A673 (cell line): ENCODE measurements at regions not wholly inside any gene's neighbourhood (a gene's known extent, or its start where the extent isn't known, plus 50 kb on each side); places are given as distances from the start of the nearest gene placed in this dataset.

Source experiments
- EZH2 ChIP-seq: fragments of 200-600 bp; sonication (generic); IDR thresholded peaks from 2 replicates; pipeline ENCODE4 v1.6.1; 2017; ENCODE audit warnings: borderline replicate concordance, low read depth, mild to moderate bottlenecking, mixed read lengths, antibody characterized with exemption, low read length; ENCODE audit not compliant: poor library complexity, severe bottlenecking
- TF ChIP-seq, protein P1 (sequence below): fragments of 300-800, 200-600 bp; sonication (generic); conservative IDR thresholded peaks from 2 replicates; pipeline ENCODE4 v1.5.1; 2017; ENCODE audit warnings: low read depth, mild to moderate bottlenecking, antibody characterized with exemption, low read length, moderate library complexity, mixed read lengths

DNA sequence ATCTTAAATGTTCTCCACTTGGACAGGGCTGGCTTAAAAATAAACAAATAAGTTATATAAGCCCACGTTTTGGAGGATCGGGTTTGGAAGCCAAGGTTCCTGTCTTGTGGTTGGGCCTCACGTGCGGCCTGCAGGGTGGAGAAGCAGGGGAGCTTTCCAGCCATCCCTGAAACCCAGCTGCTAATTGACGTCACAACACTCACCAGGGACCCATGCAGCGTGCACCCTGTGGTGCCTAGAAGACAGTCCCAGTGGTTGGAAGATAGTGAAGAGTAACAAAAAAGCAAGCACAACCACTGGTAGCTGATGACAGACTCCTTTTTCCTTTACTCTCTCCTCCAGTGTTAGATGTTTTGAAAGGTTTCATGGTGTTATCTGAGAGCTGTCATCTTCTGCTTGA, 142.0 kb upstream of the RBPJ start:
- TF ChIP-seq, protein P1, sequence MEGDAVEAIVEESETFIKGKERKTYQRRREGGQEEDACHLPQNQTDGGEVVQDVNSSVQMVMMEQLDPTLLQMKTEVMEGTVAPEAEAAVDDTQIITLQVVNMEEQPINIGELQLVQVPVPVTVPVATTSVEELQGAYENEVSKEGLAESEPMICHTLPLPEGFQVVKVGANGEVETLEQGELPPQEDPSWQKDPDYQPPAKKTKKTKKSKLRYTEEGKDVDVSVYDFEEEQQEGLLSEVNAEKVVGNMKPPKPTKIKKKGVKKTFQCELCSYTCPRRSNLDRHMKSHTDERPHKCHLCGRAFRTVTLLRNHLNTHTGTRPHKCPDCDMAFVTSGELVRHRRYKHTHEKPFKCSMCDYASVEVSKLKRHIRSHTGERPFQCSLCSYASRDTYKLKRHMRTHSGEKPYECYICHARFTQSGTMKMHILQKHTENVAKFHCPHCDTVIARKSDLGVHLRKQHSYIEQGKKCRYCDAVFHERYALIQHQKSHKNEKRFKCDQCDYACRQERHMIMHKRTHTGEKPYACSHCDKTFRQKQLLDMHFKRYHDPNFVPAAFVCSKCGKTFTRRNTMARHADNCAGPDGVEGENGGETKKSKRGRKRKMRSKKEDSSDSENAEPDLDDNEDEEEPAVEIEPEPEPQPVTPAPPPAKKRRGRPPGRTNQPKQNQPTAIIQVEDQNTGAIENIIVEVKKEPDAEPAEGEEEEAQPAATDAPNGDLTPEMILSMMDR = no peak
- no peak for TF ChIP-seq EZH2
